ENCODE measurements at regions not wholly inside any gene's neighbourhood (a gene's known extent, or its start where the extent isn't known, plus 50 kb on each side); places are given as distances from the start of the nearest gene placed in this dataset.

GRCh38 chr11:42345933-42346332, 886.5 kb upstream of the LRRC4C start:
- TF ChIP-seq CTCF (conservative IDR thresholded peaks at IDR 0.05 in 1 of 2, IDR thresholded peaks at IDR 0.05 in 1 of 2; ENCODE audit: low read depth in 1 of 2, low read length in 2 of 2) (no peak), EZH2 (IDR thresholded peaks at IDR 0.05; ENCODE audit: low read length, missing control alignments) (no peak)
